ENCODE measurements at regions not wholly inside any gene's neighbourhood (a gene's known extent, or its start where the extent isn't known, plus 50 kb on each side); places are given as distances from the start of the nearest gene placed in this dataset.
"Not testable (repeated sequence)": the region's sequence is repeated elsewhere in the genome, so short reads cannot be mapped to it uniquely, and the experiment has no call there.

DNA sequence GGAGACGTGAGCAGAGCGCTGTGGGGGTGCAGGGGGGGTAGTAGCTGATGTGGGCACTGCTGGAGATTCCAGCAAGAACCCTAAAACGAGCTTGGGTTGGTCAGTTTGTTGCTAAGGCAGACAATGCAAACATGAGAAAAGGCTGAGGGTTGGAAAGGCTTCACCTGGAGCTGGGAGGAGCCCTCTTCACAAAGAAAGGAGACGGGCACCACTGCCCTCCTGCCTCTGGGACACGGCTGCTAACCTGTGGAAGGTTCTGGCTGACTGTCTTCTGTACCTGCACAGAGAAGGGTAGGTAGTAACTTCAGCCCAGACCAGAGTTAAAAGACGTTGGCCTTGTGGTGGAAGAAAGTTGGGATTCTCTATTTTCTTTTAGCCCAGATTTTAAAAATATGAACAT, 108.7 kb downstream of the SUCLA2 start:
- no peak overlapping the region for H3K27ac ChIP-seq (ENCODE audit: insufficient read depth, low read depth, low read length, poor library complexity, severe bottlenecking)
- WGBS, 2 experiments = 87 to 88% methylated on average over 6 of the region's 6 CpGs
- no peaks in the 10 kb centered on the region for H3K4me1 ChIP-seq (ENCODE audit: control insufficient read depth, insufficient read depth, low read length)
- H3K9me3 ChIP-seq (ENCODE audit: control insufficient read depth, low read length) = no peaks in the 10 kb centered on the region
- no peak overlapping the region for H3K4me3 ChIP-seq (ENCODE audit: insufficient read depth, low read depth, low read length)
- no peaks in the 10 kb centered on the region for H3K27me3 ChIP-seq (ENCODE audit: control insufficient read depth, insufficient read depth, low read length, poor library complexity, severe bottlenecking)
- H3K36me3 ChIP-seq (ENCODE audit: control insufficient read depth, insufficient read depth, low read length) = no peaks in the 10 kb centered on the region

DNA sequence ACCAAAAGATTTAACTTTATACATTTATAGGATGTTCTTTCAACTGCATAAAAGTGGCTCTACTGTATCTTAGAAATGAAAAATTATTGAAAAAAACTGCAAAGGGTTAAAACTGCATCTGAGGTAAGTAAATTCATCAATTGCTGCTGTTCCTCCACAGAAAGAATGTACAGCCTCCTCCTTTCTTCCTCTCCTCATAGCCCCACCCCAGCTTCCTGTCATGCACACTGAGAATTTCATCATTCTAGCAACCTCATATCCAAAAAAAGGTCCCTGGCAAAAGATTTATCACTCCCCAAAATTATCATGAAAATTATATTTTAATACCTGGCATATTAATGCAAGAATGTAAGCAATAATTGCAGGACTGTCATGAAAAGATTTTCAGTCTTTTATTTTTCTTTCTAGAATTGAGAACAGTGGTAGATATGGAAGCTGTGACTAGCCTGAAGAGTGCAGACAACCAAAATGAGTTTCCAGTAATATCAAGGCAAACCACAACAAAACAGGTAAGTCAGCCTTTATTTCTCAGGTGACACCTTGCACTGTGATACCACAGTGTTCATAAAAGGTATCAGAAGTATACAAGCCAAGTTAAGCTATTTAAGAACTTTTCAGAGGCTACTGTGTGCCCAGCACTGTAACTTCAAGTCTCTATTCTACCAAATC, 110.8 kb downstream of the SUCLA2 start:
- Histone ChIP-seq H3K27me3 (ENCODE audit: control insufficient read depth, insufficient read depth, low read length, poor library complexity, severe bottlenecking) (no peaks in the 10 kb centered on the region), H3K27ac (ENCODE audit: insufficient read depth, low read depth, low read length, poor library complexity, severe bottlenecking) (no peak overlapping the region), H3K9me3 (ENCODE audit: control insufficient read depth, low read length) (no peaks in the 10 kb centered on the region), H3K36me3 (ENCODE audit: control insufficient read depth, insufficient read depth, low read length) (no peaks in the 10 kb centered on the region), H3K4me3 (ENCODE audit: insufficient read depth, low read depth, low read length) (no peak overlapping the region), H3K4me1 (ENCODE audit: control insufficient read depth, insufficient read depth, low read length) (no peaks in the 10 kb centered on the region)

DNA sequence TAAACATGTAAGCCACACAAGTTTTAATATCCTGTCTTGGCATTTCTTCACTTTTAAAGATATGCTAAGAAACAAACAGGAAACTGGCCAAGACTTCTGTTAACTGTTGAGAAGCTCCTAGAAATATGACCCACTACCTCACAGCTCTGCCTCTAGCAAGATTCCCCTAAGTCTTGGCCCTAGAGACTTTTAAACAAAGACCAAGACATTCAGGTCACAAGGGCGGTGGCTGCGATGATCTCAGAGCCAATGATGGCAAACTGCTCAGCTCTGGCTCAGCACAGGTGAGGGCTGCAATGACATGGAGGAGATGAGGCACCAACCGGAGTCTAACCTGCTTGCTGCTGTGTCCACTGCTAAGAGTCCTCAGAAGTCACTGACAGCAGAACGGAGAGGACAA, 114.8 kb downstream of the SUCLA2 start:
- Histone ChIP-seq H3K9me3 (ENCODE audit: control insufficient read depth, low read length) (no peaks in the 10 kb centered on the region), H3K27ac (ENCODE audit: insufficient read depth, low read depth, low read length, poor library complexity, severe bottlenecking) (no peak overlapping the region), H3K27me3 (ENCODE audit: control insufficient read depth, insufficient read depth, low read length, poor library complexity, severe bottlenecking) (no peaks in the 10 kb centered on the region), H3K36me3 (ENCODE audit: control insufficient read depth, insufficient read depth, low read length) (no peaks in the 10 kb centered on the region), H3K4me1 (ENCODE audit: control insufficient read depth, insufficient read depth, low read length) (no peaks in the 10 kb centered on the region), H3K4me3 (ENCODE audit: insufficient read depth, low read depth, low read length) (no peak overlapping the region)
- 91 to 95% methylated on average over 4 of the region's 4 CpGs for WGBS, 2 experiments

DNA sequence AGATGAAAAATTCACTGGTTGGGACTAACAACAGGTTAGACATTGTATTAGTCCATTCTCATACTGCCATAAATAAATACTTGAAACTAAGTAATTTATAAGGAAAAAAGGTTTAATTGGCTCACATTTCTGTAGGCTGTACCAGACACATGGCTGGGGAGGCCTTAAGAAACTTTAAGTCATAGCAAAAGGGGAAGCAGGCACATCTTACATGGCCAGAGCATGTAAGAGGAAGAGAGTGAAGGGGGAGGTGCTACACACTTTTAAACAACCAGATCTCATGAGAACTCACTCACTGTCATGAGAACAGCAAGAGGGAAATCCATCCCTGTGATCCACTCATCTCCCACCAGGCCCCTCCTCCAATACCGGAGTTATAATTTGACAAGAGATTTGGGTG, 125.9 kb downstream of the SUCLA2 start:
- H3K27me3 ChIP-seq (ENCODE audit: control insufficient read depth, insufficient read depth, low read length, poor library complexity, severe bottlenecking) = no peaks in the 10 kb centered on the region
- no peaks in the 10 kb centered on the region for H3K4me1 ChIP-seq (ENCODE audit: control insufficient read depth, insufficient read depth, low read length)
- H3K4me3 ChIP-seq (ENCODE audit: insufficient read depth, low read depth, low read length) = no peak overlapping the region
- H3K27ac ChIP-seq (ENCODE audit: insufficient read depth, low read depth, low read length, poor library complexity, severe bottlenecking) = no peak overlapping the region
- no peaks in the 10 kb centered on the region for H3K9me3 ChIP-seq (ENCODE audit: control insufficient read depth, low read length)
- WGBS, 2 experiments = 100% methylated on average over 1 of the region's 1 CpG; no CpG with 5 or more reads in 1 of the 2 experiments
- no peaks in the 10 kb centered on the region for H3K36me3 ChIP-seq (ENCODE audit: control insufficient read depth, insufficient read depth, low read length)

DNA sequence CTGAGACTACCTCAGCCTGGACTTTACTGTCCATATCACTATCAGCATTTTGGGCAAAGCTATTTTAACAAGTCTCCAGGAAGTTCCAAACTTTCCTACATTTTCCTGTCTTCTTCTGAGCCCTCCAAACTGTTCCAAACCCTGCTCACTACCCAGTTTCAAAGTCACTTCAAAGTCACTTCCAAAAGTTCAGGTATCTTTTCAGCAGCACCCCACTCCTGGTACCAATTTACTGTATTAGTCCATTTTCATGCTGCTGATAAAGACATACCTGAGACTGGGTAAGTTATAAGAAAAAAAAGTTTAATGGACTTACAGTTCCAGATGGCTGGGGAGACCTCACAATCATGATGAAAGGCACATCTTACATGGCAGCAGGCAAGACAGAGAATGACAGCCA, 127.1 kb downstream of the SUCLA2 start:
- not testable (repeated sequence) for H3K9me3 ChIP-seq (ENCODE audit: control insufficient read depth, low read length); H3K27me3 ChIP-seq (ENCODE audit: control insufficient read depth, insufficient read depth, low read length, poor library complexity, severe bottlenecking); H3K27ac ChIP-seq (ENCODE audit: insufficient read depth, low read depth, low read length, poor library complexity, severe bottlenecking); H3K4me1 ChIP-seq (ENCODE audit: control insufficient read depth, insufficient read depth, low read length); H3K4me3 ChIP-seq (ENCODE audit: insufficient read depth, low read depth, low read length); H3K36me3 ChIP-seq (ENCODE audit: control insufficient read depth, insufficient read depth, low read length)

DNA sequence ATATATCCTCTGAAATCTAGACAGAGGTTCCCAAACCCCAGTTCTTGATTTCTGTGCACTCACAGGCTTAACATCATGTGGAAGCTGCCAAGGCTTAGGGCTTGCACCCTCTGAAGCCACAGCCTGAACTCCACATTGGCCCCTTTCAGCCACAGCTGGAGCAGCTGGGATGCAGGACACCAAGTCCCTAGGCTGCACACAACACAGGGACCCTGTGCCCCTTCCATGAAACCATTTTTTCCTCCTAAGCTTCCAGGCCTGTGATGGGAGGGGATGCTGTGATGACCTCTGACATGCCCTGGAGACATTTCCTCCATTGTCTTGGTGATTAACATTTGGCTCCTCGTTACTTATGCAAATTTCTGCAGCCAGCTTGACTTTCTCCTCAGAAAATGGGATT, 127.8 kb downstream of the SUCLA2 start:
- not testable (repeated sequence) for H3K27me3 ChIP-seq (ENCODE audit: control insufficient read depth, insufficient read depth, low read length, poor library complexity, severe bottlenecking); H3K36me3 ChIP-seq (ENCODE audit: control insufficient read depth, insufficient read depth, low read length); H3K9me3 ChIP-seq (ENCODE audit: control insufficient read depth, low read length); H3K4me3 ChIP-seq (ENCODE audit: insufficient read depth, low read depth, low read length); H3K27ac ChIP-seq (ENCODE audit: insufficient read depth, low read depth, low read length, poor library complexity, severe bottlenecking); H3K4me1 ChIP-seq (ENCODE audit: control insufficient read depth, insufficient read depth, low read length)
- 80 to 85% methylated on average over 1 of the region's 1 CpG for WGBS, 2 experiments

DNA sequence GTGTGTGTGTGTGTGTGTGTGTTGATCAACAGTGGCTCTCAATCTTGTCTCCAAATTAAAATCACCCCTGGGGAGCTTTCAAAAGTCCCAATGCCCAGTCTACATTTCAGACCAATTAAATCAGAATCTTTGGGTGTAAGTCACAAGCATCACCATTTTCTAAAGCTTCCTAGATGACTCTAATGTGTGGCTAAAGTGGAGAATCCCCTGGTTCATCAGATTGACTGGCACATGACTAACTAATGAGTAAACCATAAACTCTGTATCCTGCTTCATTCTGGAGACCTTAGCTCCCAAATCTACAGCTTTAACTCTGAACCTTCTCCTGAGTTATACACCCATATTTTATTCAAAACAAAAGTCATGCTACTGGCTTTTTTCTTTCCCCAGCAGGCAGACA, 131.3 kb downstream of the SUCLA2 start:
- Histone ChIP-seq H3K9me3 (ENCODE audit: control insufficient read depth, low read length) (no peaks in the 10 kb centered on the region), H3K27me3 (ENCODE audit: control insufficient read depth, insufficient read depth, low read length, poor library complexity, severe bottlenecking) (no peaks in the 10 kb centered on the region), H3K27ac (ENCODE audit: insufficient read depth, low read depth, low read length, poor library complexity, severe bottlenecking) (no peak overlapping the region), H3K36me3 (ENCODE audit: control insufficient read depth, insufficient read depth, low read length) (no peaks in the 10 kb centered on the region), H3K4me1 (ENCODE audit: control insufficient read depth, insufficient read depth, low read length) (no peaks in the 10 kb centered on the region), H3K4me3 (ENCODE audit: insufficient read depth, low read depth, low read length) (no peak overlapping the region)

DNA sequence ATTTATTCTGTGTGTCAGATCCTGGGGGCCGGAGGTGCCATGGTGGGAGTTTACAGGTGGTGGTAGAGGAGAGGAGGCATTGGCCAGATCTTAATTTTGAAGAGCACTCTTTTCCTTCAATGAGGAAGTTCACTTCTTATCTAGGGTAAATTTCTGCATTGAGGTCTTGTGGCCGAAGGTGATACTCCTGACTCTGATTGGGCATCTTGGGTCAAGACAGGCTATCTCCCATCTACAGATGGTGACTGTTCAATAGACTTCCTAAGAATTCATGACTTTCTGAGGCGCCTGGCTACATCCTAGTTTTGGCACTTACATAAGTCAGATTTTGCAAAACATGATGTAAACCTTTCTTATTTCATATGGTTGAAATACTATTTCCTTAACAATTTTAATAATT, 135.2 kb downstream of the SUCLA2 start:
- Histone ChIP-seq H3K27me3 (ENCODE audit: control insufficient read depth, insufficient read depth, low read length, poor library complexity, severe bottlenecking) (no peaks in the 10 kb centered on the region), H3K4me1 (ENCODE audit: control insufficient read depth, insufficient read depth, low read length) (no peaks in the 10 kb centered on the region), H3K36me3 (ENCODE audit: control insufficient read depth, insufficient read depth, low read length) (no peaks in the 10 kb centered on the region), H3K27ac (ENCODE audit: insufficient read depth, low read depth, low read length, poor library complexity, severe bottlenecking) (no peak overlapping the region), H3K9me3 (ENCODE audit: control insufficient read depth, low read length) (no peaks in the 10 kb centered on the region), H3K4me3 (ENCODE audit: insufficient read depth, low read depth, low read length) (no peak overlapping the region)
- 90 to 96% methylated on average over 3 of the region's 3 CpGs for WGBS, 2 experiments

DNA sequence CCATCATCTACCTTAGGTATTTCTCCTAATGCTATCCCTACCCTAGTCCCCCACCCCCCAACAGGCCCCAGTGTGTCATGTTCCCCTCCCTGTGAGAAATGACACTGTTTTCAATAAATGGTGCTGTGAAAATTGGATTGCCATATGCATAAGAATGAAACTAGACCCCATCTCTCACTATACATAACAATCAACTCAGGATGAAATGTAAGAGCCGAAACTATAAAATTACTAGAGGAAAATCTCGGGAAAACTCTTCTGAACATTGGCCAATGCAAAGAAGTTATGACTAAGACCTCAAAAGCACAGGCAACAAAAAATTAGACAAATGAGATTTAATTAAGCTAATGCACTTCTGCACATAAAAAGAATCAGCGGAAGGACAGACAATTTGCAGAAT, 138.2 kb downstream of the SUCLA2 start:
- Histone ChIP-seq H3K27ac (ENCODE audit: insufficient read depth, low read depth, low read length, poor library complexity, severe bottlenecking) (no peak overlapping the region), H3K4me1 (ENCODE audit: control insufficient read depth, insufficient read depth, low read length) (no peaks in the 10 kb centered on the region), H3K4me3 (ENCODE audit: insufficient read depth, low read depth, low read length) (no peak overlapping the region), H3K36me3 (ENCODE audit: control insufficient read depth, insufficient read depth, low read length) (no peaks in the 10 kb centered on the region), H3K27me3 (ENCODE audit: control insufficient read depth, insufficient read depth, low read length, poor library complexity, severe bottlenecking) (no peaks in the 10 kb centered on the region), H3K9me3 (ENCODE audit: control insufficient read depth, low read length) (no peaks in the 10 kb centered on the region)
- WGBS, 2 experiments = 94% methylated on average over 3 of the region's 3 CpGs

DNA sequence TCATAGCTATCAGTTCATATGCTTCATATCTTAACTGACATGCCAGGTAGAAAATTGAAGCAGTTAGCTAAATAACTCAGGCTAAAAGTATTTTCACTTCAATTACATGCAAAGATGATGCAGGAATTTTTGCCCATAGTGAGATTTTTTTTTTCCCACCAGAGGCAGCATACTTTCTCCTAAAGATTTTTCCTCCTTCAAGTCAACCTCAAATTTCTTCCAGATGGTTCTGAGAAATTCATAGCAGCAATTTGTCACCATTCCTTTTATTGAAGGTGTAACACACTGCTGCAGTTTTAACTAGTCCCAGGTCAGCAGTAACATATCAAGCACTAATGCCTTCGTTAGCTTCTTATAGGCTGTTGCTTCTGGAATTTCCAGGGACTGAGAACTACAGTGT, 141.9 kb downstream of the SUCLA2 start:
- no peaks in the 10 kb centered on the region for H3K36me3 ChIP-seq (ENCODE audit: control insufficient read depth, insufficient read depth, low read length)
- no peaks in the 10 kb centered on the region for H3K9me3 ChIP-seq (ENCODE audit: control insufficient read depth, low read length)
- H3K27me3 ChIP-seq (ENCODE audit: control insufficient read depth, insufficient read depth, low read length, poor library complexity, severe bottlenecking) = no peaks in the 10 kb centered on the region
- 83 to 100% methylated on average over 1 of the region's 1 CpG for WGBS, 2 experiments
- no peak overlapping the region for H3K27ac ChIP-seq (ENCODE audit: insufficient read depth, low read depth, low read length, poor library complexity, severe bottlenecking)
- H3K4me1 ChIP-seq (ENCODE audit: control insufficient read depth, insufficient read depth, low read length) = no peaks in the 10 kb centered on the region
- no peak overlapping the region for H3K4me3 ChIP-seq (ENCODE audit: insufficient read depth, low read depth, low read length)
